ENCODE measurements at regions not wholly inside any gene's neighbourhood (a gene's known extent, or its start where the extent isn't known, plus 50 kb on each side); places are given as distances from the start of the nearest gene placed in this dataset.

DNA sequence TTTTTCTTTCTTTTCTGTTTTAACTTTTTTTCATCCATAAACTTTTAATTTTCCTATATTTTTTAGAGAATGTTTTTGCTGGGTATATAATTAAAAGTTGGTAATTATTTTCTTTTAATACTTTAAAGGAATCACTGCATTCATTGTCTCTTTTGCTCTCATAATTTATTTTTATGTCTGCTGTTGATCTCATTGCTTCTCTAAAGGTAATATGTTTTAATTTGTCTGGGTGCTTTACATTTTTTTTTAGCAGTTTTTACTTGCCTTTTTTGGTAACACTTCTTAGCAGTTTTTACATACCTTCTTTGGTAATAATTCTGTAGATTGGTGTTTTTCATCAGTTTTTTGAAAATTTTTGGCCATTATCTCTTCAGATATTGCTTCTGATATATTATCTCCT, 89.4 kb upstream of the BMAL1 start (continued):
- TF ChIP-seq, protein P1, sequence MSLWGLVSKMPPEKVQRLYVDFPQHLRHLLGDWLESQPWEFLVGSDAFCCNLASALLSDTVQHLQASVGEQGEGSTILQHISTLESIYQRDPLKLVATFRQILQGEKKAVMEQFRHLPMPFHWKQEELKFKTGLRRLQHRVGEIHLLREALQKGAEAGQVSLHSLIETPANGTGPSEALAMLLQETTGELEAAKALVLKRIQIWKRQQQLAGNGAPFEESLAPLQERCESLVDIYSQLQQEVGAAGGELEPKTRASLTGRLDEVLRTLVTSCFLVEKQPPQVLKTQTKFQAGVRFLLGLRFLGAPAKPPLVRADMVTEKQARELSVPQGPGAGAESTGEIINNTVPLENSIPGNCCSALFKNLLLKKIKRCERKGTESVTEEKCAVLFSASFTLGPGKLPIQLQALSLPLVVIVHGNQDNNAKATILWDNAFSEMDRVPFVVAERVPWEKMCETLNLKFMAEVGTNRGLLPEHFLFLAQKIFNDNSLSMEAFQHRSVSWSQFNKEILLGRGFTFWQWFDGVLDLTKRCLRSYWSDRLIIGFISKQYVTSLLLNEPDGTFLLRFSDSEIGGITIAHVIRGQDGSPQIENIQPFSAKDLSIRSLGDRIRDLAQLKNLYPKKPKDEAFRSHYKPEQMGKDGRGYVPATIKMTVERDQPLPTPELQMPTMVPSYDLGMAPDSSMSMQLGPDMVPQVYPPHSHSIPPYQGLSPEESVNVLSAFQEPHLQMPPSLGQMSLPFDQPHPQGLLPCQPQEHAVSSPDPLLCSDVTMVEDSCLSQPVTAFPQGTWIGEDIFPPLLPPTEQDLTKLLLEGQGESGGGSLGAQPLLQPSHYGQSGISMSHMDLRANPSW (CRISPR knock-in tag; IDR thresholded peaks at IDR 0.05), result no peak
- TF ChIP-seq ZKSCAN1 (IDR thresholded peaks at IDR 0.05; ENCODE audit: low read depth, low read length) (no peak), YY1 (IDR thresholded peaks at IDR 0.05; ENCODE audit: borderline replicate concordance in 1 of 3, control insufficient read depth in 1 of 3, extremely low read depth in 1 of 3, insufficient read depth in 3 of 3, insufficient read length in 1 of 3, insufficient replicate concordance in 2 of 3, low read depth in 1 of 3, low read length in 2 of 3) (no peak), HLTF (IDR thresholded peaks at IDR 0.05) (no peak), CREBBP (IDR thresholded peaks at IDR 0.05; ENCODE audit: low read depth, low read length) (no peak), MLLT1 (IDR thresholded peaks at IDR 0.05) (no peak)
